Type B pancreatic cell (in vitro differentiated cells): ENCODE measurements at regions not wholly inside any gene's neighbourhood (a gene's known extent, or its start where the extent isn't known, plus 50 kb on each side); places are given as distances from the start of the nearest gene placed in this dataset.

Source experiments
- DNase-seq: peaks from one replicate; pipeline ENCODE4 v3.0.0; 2021; ENCODE audit warnings: mixed read lengths; ENCODE audit not compliant: unreplicated experiment; ENCODE audit errors: extremely low spot score
- H3K27ac Mint-ChIP-seq: 2 replicates; pipeline ENCODE4 v1.8.0; 2021; ENCODE audit warnings: mild to moderate bottlenecking, mixed read lengths
- H3K27me3 Mint-ChIP-seq: 2 replicates; pipeline ENCODE4 v1.8.0; 2021; ENCODE audit warnings: mixed read lengths
- H3K36me3 Mint-ChIP-seq: 2 replicates; pipeline ENCODE4 v1.8.0; 2021; ENCODE audit warnings: mixed read lengths
- H3K4me1 Mint-ChIP-seq: one replicate; pipeline ENCODE4 v1.8.0; 2021; ENCODE audit warnings: mixed read lengths; ENCODE audit not compliant: unreplicated experiment
- H3K4me3 Mint-ChIP-seq: 2 replicates; pipeline ENCODE4 v1.8.0; 2021; ENCODE audit warnings: mild to moderate bottlenecking, mixed read lengths
- H3K9me3 Mint-ChIP-seq: 2 replicates; pipeline ENCODE4 v1.8.0; 2021; ENCODE audit warnings: mixed read lengths
- TF ChIP-seq, protein P1 (sequence below): fragments of 200-600 bp; sonication (generic); conservative IDR thresholded peaks from 2 replicates; pipeline ENCODE4 v1.5.0; 2021; ENCODE audit warnings: antibody characterized with exemption, mild to moderate bottlenecking

DNA sequence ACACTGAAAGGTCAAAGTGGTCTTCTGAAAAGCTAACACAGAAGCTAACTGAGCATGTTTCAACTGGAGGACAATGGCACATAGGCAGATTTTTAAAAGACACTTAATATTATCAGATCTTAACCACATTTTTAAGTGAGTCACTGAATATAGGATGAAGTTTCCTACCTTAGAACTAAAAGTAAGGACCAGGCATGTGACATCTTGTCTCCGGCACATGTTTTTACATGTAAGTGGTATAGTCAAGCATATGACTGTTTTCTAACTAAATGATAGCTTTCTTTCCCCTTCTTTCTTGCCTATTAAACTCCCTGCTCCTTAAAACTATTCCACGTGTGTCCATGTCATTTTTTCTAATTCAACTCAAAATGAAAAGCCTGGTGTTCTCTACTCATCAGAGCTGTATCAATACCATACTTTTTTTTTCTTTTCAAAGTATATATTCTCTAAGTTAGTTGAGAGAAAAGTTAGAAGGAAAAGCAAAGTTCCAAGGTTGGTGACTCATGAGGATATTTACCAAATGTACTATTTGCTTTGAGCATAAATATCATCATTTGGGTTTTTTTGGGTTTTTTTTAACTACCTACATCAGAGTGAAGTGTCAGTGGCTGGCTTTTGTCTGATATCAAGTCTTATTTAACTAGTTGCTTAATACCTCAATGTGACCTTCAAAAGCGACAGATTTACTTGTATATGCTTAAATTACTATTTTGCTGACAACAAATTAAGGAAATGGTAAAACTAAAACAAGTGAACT lies 127.5 kb downstream of the CRPPA start:
- DNase-seq: no peak
- Mint-ChIP-seq H3K4me1 (peaks cover 6% of the 10 kb centered on the region), H3K4me3 (no peak overlapping the region), H3K27me3 (no peaks in the 10 kb centered on the region), H3K27ac (no peak overlapping the region), H3K9me3 (no peaks in the 10 kb centered on the region), H3K36me3 (no peaks in the 10 kb centered on the region)
- TF ChIP-seq, protein P1, sequence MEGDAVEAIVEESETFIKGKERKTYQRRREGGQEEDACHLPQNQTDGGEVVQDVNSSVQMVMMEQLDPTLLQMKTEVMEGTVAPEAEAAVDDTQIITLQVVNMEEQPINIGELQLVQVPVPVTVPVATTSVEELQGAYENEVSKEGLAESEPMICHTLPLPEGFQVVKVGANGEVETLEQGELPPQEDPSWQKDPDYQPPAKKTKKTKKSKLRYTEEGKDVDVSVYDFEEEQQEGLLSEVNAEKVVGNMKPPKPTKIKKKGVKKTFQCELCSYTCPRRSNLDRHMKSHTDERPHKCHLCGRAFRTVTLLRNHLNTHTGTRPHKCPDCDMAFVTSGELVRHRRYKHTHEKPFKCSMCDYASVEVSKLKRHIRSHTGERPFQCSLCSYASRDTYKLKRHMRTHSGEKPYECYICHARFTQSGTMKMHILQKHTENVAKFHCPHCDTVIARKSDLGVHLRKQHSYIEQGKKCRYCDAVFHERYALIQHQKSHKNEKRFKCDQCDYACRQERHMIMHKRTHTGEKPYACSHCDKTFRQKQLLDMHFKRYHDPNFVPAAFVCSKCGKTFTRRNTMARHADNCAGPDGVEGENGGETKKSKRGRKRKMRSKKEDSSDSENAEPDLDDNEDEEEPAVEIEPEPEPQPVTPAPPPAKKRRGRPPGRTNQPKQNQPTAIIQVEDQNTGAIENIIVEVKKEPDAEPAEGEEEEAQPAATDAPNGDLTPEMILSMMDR: no peak

DNA sequence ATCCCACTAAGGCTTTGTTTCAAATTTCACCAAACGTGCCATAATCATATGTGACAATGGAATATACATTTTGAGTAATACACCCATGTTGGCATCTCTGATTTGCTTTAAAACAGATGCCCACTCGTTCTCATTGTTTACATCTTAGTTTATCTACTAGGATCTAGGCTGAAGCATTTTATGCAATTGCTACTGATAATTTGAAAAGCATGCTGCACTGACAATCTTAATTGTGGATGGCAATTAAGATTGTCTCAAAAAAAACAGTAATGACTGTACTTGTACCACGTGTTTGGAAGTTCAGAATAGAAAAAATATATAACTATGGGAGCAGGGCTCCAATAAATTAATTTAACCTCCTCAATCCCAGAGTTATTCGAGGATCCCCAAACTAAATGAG lies 136.8 kb downstream of the CRPPA start:
- Mint-ChIP-seq H3K27me3 (no peaks in the 10 kb centered on the region), H3K4me3 (no peak overlapping the region)
- TF ChIP-seq, protein P1: no peak

DNA sequence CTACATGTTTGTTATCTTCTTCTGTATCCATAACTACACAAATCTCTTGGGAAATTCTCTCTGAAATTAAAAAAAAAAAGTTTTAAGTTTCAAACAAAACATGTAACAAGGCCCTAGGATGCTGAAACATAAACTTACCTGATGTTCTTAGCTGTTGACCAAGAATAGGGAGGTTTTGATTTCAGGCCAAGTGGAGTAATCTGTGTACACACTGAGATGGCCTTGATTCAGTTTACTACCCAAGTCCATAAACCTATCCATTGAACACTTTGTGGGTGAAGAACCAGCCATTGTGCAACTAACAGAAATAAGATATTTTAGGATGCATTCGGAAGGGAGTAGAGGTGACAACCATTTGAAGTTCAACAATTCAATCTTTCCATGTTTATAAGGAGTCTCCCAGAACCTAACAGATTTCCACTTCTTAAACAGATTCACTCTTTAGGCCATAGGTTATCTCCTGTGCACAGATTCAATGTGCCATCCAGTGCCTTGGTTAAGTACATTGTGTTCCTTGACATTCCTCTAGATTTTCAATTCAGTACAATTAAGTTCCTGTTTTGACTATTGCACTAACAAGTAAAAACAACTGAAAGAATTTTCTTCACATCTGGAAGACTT lies 143.1 kb downstream of the CRPPA start:
- Mint-ChIP-seq H3K4me1 (no peaks in the 10 kb centered on the region), H3K27ac (no peak overlapping the region), H3K36me3 (no peaks in the 10 kb centered on the region), H3K4me3 (no peak overlapping the region), H3K27me3 (no peaks in the 10 kb centered on the region), H3K9me3 (peaks cover 7% of the 10 kb centered on the region)
- DNase-seq: no peak
- TF ChIP-seq, protein P1: no peak

More for the DNA sequence above, 136.8 kb downstream of the CRPPA start:
- no peaks in the 10 kb centered on the region for H3K4me1 Mint-ChIP-seq
- H3K9me3 Mint-ChIP-seq: peaks cover 11% of the 10 kb centered on the region
- H3K36me3 Mint-ChIP-seq: no peaks in the 10 kb centered on the region
- DNase-seq: no peak
- H3K27ac Mint-ChIP-seq: no peak overlapping the region

DNA sequence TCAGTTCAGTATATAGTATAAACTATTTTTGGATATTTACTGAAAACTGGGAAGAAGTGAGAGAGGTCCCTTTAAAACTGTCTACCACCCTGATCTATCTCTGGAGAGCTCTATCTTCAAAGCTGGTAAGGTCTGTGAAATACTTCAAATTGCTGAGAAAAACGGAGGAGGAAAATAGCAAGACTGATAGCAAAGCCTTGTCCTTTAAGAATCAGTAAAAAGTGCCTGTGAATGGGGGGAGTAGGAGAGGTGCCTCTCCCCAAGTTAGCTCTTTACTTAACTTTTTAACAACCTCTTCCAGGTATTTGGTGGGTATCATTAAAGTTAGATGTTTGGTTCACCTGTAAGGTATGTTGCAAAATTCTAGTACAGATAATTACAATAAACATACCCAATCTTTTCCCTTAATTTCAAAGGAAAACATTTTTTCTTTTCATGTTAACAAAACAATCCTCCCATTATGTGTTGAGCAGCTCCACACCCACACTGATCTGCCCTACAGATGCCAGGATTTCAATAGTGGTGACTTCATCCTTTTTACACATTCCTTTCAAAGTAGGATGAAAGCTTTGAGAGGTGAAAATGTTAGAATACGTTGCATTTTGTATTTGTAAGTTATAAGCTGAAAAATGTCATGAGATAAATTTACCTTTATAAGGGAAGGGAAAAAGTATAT lies 149.2 kb downstream of the CRPPA start:
- H3K36me3 Mint-ChIP-seq: no peaks in the 10 kb centered on the region
- H3K9me3 Mint-ChIP-seq: no peaks in the 10 kb centered on the region
- no peaks in the 10 kb centered on the region for H3K4me1 Mint-ChIP-seq
- H3K27me3 Mint-ChIP-seq: no peaks in the 10 kb centered on the region
- no peak overlapping the region for H3K27ac Mint-ChIP-seq
- no peak overlapping the region for H3K4me3 Mint-ChIP-seq
- DNase-seq: no peak
- TF ChIP-seq, protein P1: no peak

DNA sequence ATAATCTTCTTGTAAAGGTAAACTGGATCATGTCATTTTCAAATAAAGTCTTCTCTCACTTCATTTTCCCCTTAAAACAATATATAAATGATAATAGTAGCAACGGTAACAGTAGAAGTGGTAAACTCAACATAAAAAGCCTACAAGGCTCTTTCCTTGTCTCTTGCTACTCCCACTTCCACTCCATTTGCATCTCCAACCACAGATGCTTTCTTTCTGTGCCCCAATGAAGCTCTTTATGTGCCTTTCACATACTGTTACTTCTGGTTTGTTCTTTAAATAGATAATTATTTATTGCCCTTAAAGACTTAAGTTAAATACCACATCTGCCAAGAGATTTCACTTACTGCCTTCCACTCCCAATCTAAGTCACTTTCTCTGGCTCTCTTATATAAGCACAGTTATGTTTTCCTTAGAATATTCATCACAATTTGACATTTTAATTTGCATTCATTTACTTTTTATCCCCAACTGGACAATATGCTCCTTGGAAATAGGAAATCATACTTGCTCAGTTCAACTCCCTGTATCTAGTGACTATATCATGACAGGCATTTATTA lies 149.9 kb downstream of the CRPPA start:
- no peaks in the 10 kb centered on the region for H3K27me3 Mint-ChIP-seq
- no peak overlapping the region for H3K27ac Mint-ChIP-seq
- TF ChIP-seq, protein P1: no peak
- no peaks in the 10 kb centered on the region for H3K4me1 Mint-ChIP-seq
- H3K36me3 Mint-ChIP-seq: no peaks in the 10 kb centered on the region
- no peak overlapping the region for H3K4me3 Mint-ChIP-seq
- no peak for DNase-seq
- no peaks in the 10 kb centered on the region for H3K9me3 Mint-ChIP-seq
